HG02885 (cell line): ENCODE measurements at regions not wholly inside any gene's neighbourhood (a gene's known extent, or its start where the extent isn't known, plus 50 kb on each side); places are given as distances from the start of the nearest gene placed in this dataset.
"Not testable (repeated sequence)": the region's sequence is repeated elsewhere in the genome, so short reads cannot be mapped to it uniquely, and the experiment has no call there.

Experiments
- ATAC-seq: cut with Tn5 transposase; IDR thresholded peaks from one replicate; pipeline ENCODE4 v1.9.1; 2021; ENCODE audit warnings: mild to moderate bottlenecking; ENCODE audit not compliant: unreplicated experiment, poor library complexity

DNA sequence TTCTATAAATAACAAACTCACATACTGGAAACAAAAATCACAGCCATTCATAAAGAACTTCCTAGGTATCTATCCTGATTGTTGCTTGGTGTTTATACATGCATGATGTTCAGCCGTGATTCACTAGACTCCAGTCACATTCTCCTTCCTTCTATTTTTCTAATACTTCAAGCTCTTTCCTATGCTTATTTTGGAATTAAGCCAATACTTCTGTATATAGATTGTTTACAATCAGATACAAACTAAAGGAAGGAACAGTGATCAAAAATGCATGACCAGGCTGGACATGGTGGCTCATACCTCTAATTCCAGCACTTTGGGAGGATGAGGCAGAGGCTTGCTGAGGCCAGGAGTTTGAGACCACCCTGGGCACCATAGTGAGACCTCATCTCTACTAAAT is 377.5 kb upstream of the IRAK1BP1 start:
- no peak for ATAC-seq

GRCh38 chr6:78492351-78493017 is 374.9 kb upstream of the IRAK1BP1 start:
- no peak for ATAC-seq

GRCh38 chr6:78500299-78501089 is 366.9 kb upstream of the IRAK1BP1 start:
- ATAC-seq, result no peak

GRCh38 chr6:78502386-78502887 is 364.9 kb upstream of the IRAK1BP1 start:
- ATAC-seq, result no peak

- no peak for ATAC-seq
Measured at GRCh38 chr6:78505178-78505577, 362.2 kb upstream of the IRAK1BP1 start.

DNA sequence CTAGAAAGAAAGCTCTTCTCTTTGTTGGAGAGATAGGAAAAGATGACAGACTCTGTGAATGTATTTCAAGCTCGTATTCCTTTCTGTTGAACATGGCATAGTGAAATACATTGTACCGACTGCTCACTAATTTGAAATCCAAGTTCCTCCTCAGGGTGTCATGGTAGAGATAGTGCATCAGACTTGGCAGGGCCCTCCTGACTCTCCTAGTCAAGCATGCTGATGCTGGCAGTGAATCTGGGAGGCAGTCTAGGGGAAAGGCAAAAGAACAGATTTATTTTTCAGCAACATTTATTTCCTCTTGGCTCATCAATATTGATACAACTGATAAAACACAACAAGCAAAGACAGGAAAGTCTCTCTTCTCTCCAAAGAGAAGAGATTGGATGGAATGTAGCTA is 356.3 kb upstream of the IRAK1BP1 start:
- no peak for ATAC-seq

- ATAC-seq, result no peak
Measured at GRCh38 chr6:78513856-78514255, 353.5 kb upstream of the IRAK1BP1 start.

- ATAC-seq, result no peak
Measured at GRCh38 chr6:78515271-78515670, 352.1 kb upstream of the IRAK1BP1 start.

DNA sequence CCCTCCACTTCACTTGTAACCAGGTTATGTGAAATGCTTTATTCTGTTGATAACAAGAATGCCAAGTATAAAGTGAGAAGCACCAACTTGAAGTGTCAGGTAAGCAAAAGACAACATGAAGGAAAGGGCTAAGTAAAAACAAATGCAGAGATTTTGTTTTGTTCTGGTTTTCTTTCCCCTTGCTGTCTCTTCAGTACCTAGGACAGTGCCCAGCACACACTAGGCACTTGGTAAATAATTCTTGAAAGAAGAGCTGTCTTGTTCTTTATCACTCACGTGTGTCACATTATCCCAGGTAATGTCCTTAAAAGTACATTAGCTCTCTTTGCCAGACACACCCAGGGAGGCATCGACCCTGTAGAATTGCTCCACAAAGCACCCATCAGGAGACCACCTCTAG is 350.0 kb upstream of the IRAK1BP1 start:
- ATAC-seq, result no peak

DNA sequence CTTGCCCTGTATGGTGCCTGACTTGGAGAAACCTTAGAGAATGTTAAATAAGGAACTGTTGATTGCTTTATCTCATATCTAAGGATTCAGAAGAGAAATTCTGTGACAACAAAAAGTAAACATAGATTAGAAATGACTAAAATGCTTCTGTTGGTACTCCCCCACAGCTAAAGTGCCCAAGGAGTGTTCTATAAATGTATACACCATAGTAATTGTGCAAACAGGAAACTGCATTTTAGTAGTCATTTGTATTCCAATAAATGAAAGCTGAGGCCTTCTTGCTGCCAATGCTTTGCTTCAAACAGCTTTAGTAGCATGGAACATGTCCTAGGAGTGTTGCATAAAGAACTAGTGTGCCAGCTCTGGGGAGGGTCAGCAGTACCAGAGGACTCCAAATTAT is 343.7 kb upstream of the IRAK1BP1 start:
- no peak for ATAC-seq

GRCh38 chr6:78525976-78526375 is 341.4 kb upstream of the IRAK1BP1 start:
- ATAC-seq, result no peak

- ATAC-seq, result no peak
Measured at GRCh38 chr6:78526432-78526831, 340.9 kb upstream of the IRAK1BP1 start.

- ATAC-seq, result no peak
Measured at GRCh38 chr6:78528926-78529325, 338.4 kb upstream of the IRAK1BP1 start.

DNA sequence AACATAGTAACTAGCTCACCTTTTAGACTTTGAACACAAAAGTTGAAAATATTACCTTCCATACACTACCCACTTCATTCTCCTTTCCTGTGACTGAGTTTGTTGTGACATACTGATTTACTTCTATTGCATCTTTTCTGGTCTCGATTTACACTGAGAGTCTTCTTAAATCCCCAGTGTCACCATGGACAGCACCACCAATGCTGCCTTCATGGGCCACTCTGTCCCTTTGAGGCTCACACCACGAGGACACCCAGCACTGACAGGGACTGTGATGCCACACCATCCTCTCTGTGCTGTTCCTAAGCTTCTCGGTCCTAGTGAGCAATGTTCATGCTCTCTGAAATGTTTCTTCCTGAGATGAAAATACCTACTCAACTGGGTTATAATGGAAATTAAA is 337.1 kb upstream of the IRAK1BP1 start:
- no peak for ATAC-seq

DNA sequence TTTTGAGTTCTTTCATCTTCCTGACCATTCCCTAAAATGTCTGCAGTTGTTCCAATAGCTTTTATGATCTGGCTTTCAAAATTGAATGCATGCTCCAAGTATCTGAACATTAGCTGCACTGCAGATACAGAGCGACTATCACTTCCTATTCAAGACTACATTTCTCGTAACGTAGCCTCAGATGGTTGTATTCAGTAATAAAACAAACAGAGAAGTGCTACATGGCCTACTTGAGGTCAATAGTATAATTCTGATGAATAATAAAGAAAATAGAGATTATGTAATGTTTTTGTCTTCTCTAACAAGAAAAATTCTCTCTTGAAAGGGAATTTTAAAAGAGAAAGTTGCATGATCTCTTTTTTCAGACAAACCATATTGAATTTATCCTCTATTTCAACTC is 333.9 kb upstream of the IRAK1BP1 start:
- ATAC-seq, result no peak

- ATAC-seq, result no peak
Measured at GRCh38 chr6:78533876-78534275, 333.5 kb upstream of the IRAK1BP1 start.

- no peak for ATAC-seq
Measured at GRCh38 chr6:78538002-78538401, 329.3 kb upstream of the IRAK1BP1 start.

GRCh38 chr6:78547636-78548035 is 319.7 kb upstream of the IRAK1BP1 start:
- not testable (repeated sequence) for ATAC-seq

DNA sequence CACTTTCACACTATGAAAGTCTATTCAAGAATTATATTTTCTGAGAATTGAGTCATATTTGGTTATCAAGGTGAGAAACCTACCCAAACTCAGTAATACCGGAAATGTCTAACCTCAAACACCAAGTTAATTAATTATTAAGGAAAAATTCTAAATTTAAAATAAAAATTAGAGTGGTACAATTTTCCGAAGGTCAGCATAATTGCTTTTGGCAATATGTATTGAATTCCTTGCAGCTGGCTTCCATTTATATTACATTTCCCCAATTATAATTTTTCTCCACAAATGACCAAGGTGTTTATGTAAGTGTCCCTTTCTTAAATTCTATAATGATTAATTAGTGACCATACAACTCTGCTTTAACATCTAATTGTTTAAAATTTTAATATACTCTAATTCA is 316.0 kb upstream of the IRAK1BP1 start:
- ATAC-seq, result no peak

- no peak for ATAC-seq
Measured at GRCh38 chr6:78552435-78552834, 314.9 kb upstream of the IRAK1BP1 start.

DNA sequence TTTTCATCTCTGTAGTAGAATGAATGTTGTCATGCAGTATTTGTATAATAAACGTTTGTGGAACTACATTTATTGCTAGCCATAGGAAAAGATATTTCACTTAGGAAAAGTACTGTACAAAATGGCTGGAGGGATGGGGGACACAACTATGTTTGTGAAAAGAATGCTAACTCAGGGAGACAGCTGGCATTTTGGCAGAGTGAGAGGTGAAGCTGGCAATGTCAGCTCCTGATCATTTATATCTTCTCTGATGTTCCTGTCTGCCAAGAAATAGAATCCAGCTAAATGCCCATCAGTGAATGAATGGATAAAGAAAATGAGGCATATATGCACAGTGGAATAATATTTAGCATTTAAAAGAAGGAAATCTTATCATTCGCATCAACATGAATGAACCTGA is 313.0 kb upstream of the IRAK1BP1 start:
- ATAC-seq, result no peak

DNA sequence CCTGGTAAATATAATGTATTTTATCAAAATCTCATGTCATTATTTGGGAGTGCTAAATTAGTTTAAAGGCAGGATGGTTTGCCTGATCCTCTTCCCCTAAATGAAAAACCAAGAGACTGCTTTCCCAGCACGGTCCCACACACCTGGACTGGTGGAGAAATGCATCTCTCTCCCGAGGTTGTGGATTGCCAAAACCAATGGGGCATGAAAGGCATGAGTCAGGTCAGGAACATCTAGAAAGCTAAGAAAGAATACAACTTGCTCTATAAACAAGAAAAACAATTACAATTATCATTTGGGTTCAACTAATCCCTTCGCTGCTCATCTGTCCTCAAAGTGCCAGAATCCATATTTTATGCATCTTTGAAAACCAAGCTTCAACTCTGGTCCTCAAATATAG is 308.3 kb upstream of the IRAK1BP1 start:
- ATAC-seq, result no peak
